ENCODE measurements at regions not wholly inside any gene's neighbourhood (a gene's known extent, or its start where the extent isn't known, plus 50 kb on each side); places are given as distances from the start of the nearest gene placed in this dataset.

DNA sequence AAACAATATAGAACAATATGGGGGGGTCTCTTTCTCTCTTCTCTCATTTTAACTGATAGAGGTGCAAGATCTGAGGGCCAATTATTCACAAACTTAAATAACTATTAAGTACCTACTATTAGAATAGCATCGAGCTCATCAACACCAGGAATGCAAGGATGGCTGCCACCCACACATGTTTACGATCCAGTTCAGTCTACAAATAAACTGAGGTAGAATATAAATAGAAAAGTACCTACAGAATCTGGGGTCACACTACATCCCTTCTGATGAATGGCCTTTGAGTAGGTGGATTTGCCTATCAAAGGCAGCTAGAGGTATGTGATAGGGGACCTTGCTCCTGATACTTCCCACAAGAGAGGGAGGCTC, 91.8 kb upstream of the ZNF366 start:
- Histone ChIP-seq H3K4me1 (peaks cover 0 to 15% (median 4%) of the 10 kb centered on the region in 3 donors), H3K4me3 (no peak overlapping the region), H3K36me3 (no peaks in the 10 kb centered on the region), H3K9me3 (peaks cover 0 to 12% (median 0%) of the 10 kb centered on the region in 3 donors), H3K27me3 (no peaks in the 10 kb centered on the region), H3K27ac (no peak overlapping the region)
- WGBS, 2 donors (ENCODE audit: low coverage in 1 of 2) = 100% methylated on average over 2 of the region's 2 CpGs
- TF ChIP-seq EP300 (IDR thresholded peaks at IDR 0.05) = no peak
- TF ChIP-seq, protein P1, sequence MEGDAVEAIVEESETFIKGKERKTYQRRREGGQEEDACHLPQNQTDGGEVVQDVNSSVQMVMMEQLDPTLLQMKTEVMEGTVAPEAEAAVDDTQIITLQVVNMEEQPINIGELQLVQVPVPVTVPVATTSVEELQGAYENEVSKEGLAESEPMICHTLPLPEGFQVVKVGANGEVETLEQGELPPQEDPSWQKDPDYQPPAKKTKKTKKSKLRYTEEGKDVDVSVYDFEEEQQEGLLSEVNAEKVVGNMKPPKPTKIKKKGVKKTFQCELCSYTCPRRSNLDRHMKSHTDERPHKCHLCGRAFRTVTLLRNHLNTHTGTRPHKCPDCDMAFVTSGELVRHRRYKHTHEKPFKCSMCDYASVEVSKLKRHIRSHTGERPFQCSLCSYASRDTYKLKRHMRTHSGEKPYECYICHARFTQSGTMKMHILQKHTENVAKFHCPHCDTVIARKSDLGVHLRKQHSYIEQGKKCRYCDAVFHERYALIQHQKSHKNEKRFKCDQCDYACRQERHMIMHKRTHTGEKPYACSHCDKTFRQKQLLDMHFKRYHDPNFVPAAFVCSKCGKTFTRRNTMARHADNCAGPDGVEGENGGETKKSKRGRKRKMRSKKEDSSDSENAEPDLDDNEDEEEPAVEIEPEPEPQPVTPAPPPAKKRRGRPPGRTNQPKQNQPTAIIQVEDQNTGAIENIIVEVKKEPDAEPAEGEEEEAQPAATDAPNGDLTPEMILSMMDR (IDR thresholded peaks at IDR 0.05) = no peak
- no peak for TF ChIP-seq POLR2A (IDR thresholded peaks at IDR 0.05)
- no peak for TF ChIP-seq POLR2AphosphoS5 (IDR thresholded peaks at IDR 0.05)
- no peak for ATAC-seq

DNA sequence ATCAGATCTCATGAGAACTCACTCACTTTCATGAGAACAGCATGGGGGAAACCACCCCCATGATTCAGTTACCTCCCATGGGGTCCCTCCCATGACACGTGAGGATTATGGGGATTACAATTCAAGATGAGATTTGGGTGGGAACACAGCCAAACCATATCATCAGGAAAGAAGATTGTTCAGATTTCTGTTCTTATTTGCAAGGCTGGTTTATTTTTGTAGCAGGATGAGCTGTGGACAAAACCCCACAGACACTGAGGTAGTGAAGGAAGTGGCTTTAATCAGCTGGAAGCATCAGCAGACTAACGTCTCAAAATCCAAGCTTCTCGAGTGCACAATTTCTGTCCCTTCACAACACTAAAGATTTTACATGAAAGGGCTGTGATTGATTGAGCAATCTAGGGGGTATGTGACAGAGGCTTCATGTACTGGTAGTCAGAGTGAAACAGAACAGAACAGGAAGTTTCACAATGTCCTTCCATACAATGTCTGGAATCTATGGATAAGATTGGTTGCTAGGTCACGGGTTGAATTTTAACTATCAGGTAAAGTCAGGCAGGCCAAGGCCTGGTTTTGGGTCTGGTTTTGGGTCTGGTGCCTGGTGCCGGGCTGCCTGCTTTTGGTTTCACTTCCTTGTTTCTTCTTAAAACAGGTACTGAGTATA, 91.3 kb upstream of the ZNF366 start:
- Histone ChIP-seq H3K9me3 (peaks cover 0 to 12% (median 0%) of the 10 kb centered on the region in 3 donors), H3K27me3 (no peaks in the 10 kb centered on the region), H3K4me3 (no peak overlapping the region), H3K36me3 (no peaks in the 10 kb centered on the region), H3K27ac (no peak overlapping the region), H3K4me1 (peaks cover 0 to 15% (median 4%) of the 10 kb centered on the region in 3 donors)
- WGBS, 2 donors (ENCODE audit: low coverage in 1 of 2) = 66 to 71% methylated on average over 4 to 5 of the region's 5 CpGs
- TF ChIP-seq POLR2AphosphoS5 (IDR thresholded peaks at IDR 0.05) (no peak), POLR2A (IDR thresholded peaks at IDR 0.05) (no peak), EP300 (IDR thresholded peaks at IDR 0.05) (no peak)
- TF ChIP-seq, protein P1 (IDR thresholded peaks at IDR 0.05) = no peak
- ATAC-seq = no peak

DNA sequence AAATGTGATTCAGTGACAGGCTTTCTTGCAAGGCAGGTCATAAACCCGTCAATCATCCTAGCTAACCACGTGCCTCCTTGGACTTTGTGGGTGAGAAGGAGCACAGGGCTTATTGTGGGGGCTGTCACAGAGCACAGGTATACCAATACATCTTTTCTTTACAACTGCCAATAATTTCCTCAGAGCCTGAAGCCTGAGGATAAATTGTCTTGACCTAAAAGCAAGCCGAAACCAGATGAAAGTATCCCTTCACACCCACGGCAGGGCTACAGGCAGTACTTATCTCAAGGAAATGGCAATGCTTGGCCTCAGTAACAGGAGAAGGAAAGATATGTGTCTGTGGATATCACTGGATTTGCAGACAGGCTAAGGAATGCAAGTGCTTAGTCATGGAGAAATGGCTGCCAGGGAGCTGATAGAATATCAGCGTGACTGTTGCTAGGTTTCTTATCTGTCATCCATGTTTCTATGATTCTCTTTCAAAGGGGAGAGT, 90.3 kb upstream of the ZNF366 start:
- Histone ChIP-seq H3K36me3 (no peaks in the 10 kb centered on the region), H3K4me1 (peaks cover 0 to 15% (median 4%) of the 10 kb centered on the region in 3 donors), H3K9me3 (peaks cover 0 to 12% (median 0%) of the 10 kb centered on the region in 3 donors), H3K4me3 (no peak overlapping the region), H3K27me3 (no peaks in the 10 kb centered on the region), H3K27ac (no peak overlapping the region)
- TF ChIP-seq POLR2A (IDR thresholded peaks at IDR 0.05) = no peak
- no peak for TF ChIP-seq POLR2AphosphoS5 (IDR thresholded peaks at IDR 0.05)
- TF ChIP-seq, protein P1 (IDR thresholded peaks at IDR 0.05) = no peak
- no peak for TF ChIP-seq EP300 (IDR thresholded peaks at IDR 0.05)
- ATAC-seq = peak; percentile 38
- WGBS, 2 donors (ENCODE audit: low coverage in 1 of 2) = 39 to 42% methylated on average over 3 to 5 of the region's 5 CpGs

DNA sequence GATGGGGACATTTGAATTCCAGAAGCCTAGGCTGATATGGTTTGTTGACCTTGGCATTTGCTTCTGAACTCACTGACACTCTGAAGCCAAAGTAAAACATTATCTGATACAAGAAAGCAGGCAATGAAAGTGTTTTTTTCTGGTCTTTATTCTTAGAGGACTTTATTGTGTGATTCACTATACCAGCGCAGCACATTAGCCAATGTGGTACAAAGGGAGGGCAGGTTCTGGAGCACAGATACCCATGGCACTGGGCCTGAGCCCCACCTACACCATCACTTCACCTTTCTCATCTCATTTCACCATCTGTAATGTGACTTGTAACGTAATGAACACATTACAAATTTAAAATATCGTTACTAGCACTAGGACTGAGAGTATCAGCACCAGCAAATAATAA, 89.7 kb upstream of the ZNF366 start:
- peaks cover 0 to 15% (median 4%) of the 10 kb centered on the region in 3 donors for H3K4me1 ChIP-seq
- H3K27ac ChIP-seq = no peak overlapping the region
- 83 to 86% methylated on average over 3 of the region's 3 CpGs for WGBS, 2 donors (ENCODE audit: low coverage in 1 of 2)

More for the DNA sequence above, 89.7 kb upstream of the ZNF366 start:
- no peak for ATAC-seq
- TF ChIP-seq POLR2AphosphoS5 (IDR thresholded peaks at IDR 0.05) (no peak), EP300 (IDR thresholded peaks at IDR 0.05) (no peak), POLR2A (IDR thresholded peaks at IDR 0.05) (no peak)
- TF ChIP-seq, protein P1 (IDR thresholded peaks at IDR 0.05) = no peak
- H3K27me3 ChIP-seq = no peaks in the 10 kb centered on the region
- no peaks in the 10 kb centered on the region for H3K36me3 ChIP-seq
- H3K4me3 ChIP-seq = no peak overlapping the region
- peaks cover 0 to 12% (median 0%) of the 10 kb centered on the region in 3 donors for H3K9me3 ChIP-seq

Measured in gastroesophageal sphincter (tissue), 4 donors.